ENCODE measurements at regions not wholly inside any gene's neighbourhood (a gene's known extent, or its start where the extent isn't known, plus 50 kb on each side); places are given as distances from the start of the nearest gene placed in this dataset.

GRCh38 chr3:164453714-164454113 lies 624.6 kb downstream of the SI start:
- no peak for TF ChIP-seq ZFP30 (CRISPR knock-in tag; IDR thresholded peaks at IDR 0.05)
- no peak for TF ChIP-seq ZC3H10 (CRISPR knock-in tag; IDR thresholded peaks at IDR 0.05)
- ATAC-seq = no peak

GRCh38 chr3:164452707-164453106 lies 625.6 kb downstream of the SI start:
- no peak for ATAC-seq
- TF ChIP-seq ZFP3 (CRISPR knock-in tag; IDR thresholded peaks at IDR 0.05) (no peak), GLIS3 (CRISPR knock-in tag; IDR thresholded peaks at IDR 0.05) (no peak), RARB (CRISPR knock-in tag; IDR thresholded peaks at IDR 0.05) (no peak), PPARA (CRISPR knock-in tag; IDR thresholded peaks at IDR 0.05; ENCODE audit: borderline replicate concordance) (no peak), SNAI2 (CRISPR knock-in tag; IDR thresholded peaks at IDR 0.05) (no peak), CREB5 (CRISPR knock-in tag; IDR thresholded peaks at IDR 0.05; ENCODE audit: low read depth) (no peak), ZC3H10 (CRISPR knock-in tag; IDR thresholded peaks at IDR 0.05) (no peak), ESRRG (CRISPR knock-in tag; IDR thresholded peaks at IDR 0.05) (no peak), TOX (CRISPR knock-in tag; IDR thresholded peaks at IDR 0.05; ENCODE audit: borderline replicate concordance) (no peak), ZFP30 (CRISPR knock-in tag; IDR thresholded peaks at IDR 0.05) (no peak), ZNF565 (CRISPR knock-in tag; conservative IDR thresholded peaks at IDR 0.05; ENCODE audit: low read depth) (no peak), ZNF8 (CRISPR knock-in tag; IDR thresholded peaks at IDR 0.05) (no peak), ARNTL (CRISPR knock-in tag; IDR thresholded peaks at IDR 0.05; ENCODE audit: borderline replicate concordance, low read depth) (no peak), POU6F1 (CRISPR knock-in tag; IDR thresholded peaks at IDR 0.05; ENCODE audit: borderline replicate concordance, low read depth) (no peak), ZNF70 (CRISPR knock-in tag; IDR thresholded peaks at IDR 0.05) (no peak), CSDC2 (CRISPR knock-in tag; IDR thresholded peaks at IDR 0.05) (no peak), BACH2 (CRISPR knock-in tag; IDR thresholded peaks at IDR 0.05; ENCODE audit: borderline replicate concordance) (no peak)
- TF ChIP-seq, protein P1, sequence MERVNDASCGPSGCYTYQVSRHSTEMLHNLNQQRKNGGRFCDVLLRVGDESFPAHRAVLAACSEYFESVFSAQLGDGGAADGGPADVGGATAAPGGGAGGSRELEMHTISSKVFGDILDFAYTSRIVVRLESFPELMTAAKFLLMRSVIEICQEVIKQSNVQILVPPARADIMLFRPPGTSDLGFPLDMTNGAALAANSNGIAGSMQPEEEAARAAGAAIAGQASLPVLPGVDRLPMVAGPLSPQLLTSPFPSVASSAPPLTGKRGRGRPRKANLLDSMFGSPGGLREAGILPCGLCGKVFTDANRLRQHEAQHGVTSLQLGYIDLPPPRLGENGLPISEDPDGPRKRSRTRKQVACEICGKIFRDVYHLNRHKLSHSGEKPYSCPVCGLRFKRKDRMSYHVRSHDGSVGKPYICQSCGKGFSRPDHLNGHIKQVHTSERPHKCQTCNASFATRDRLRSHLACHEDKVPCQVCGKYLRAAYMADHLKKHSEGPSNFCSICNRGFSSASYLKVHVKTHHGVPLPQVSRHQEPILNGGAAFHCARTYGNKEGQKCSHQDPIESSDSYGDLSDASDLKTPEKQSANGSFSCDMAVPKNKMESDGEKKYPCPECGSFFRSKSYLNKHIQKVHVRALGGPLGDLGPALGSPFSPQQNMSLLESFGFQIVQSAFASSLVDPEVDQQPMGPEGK (CRISPR knock-in tag; IDR thresholded peaks at IDR 0.05; ENCODE audit: borderline replicate concordance) = no peak
- TF ChIP-seq, protein P2, sequence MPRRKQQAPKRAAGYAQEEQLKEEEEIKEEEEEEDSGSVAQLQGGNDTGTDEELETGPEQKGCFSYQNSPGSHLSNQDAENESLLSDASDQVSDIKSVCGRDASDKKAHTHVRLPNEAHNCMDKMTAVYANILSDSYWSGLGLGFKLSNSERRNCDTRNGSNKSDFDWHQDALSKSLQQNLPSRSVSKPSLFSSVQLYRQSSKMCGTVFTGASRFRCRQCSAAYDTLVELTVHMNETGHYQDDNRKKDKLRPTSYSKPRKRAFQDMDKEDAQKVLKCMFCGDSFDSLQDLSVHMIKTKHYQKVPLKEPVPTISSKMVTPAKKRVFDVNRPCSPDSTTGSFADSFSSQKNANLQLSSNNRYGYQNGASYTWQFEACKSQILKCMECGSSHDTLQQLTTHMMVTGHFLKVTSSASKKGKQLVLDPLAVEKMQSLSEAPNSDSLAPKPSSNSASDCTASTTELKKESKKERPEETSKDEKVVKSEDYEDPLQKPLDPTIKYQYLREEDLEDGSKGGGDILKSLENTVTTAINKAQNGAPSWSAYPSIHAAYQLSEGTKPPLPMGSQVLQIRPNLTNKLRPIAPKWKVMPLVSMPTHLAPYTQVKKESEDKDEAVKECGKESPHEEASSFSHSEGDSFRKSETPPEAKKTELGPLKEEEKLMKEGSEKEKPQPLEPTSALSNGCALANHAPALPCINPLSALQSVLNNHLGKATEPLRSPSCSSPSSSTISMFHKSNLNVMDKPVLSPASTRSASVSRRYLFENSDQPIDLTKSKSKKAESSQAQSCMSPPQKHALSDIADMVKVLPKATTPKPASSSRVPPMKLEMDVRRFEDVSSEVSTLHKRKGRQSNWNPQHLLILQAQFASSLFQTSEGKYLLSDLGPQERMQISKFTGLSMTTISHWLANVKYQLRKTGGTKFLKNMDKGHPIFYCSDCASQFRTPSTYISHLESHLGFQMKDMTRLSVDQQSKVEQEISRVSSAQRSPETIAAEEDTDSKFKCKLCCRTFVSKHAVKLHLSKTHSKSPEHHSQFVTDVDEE (CRISPR knock-in tag; IDR thresholded peaks at IDR 0.05) = no peak
- TF ChIP-seq, protein P3, sequence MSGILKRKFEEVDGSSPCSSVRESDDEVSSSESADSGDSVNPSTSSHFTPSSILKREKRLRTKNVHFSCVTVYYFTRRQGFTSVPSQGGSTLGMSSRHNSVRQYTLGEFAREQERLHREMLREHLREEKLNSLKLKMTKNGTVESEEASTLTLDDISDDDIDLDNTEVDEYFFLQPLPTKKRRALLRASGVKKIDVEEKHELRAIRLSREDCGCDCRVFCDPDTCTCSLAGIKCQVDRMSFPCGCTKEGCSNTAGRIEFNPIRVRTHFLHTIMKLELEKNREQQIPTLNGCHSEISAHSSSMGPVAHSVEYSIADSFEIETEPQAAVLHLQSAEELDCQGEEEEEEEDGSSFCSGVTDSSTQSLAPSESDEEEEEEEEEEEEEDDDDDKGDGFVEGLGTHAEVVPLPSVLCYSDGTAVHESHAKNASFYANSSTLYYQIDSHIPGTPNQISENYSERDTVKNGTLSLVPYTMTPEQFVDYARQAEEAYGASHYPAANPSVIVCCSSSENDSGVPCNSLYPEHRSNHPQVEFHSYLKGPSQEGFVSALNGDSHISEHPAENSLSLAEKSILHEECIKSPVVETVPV (CRISPR knock-in tag; IDR thresholded peaks at IDR 0.05) = no peak

- ATAC-seq = no peak
- TF ChIP-seq, protein P2 (CRISPR knock-in tag; IDR thresholded peaks at IDR 0.05) = no peak
- no peak for TF ChIP-seq ZNF565 (CRISPR knock-in tag; conservative IDR thresholded peaks at IDR 0.05; ENCODE audit: low read depth)
- TF ChIP-seq, protein P1 (CRISPR knock-in tag; IDR thresholded peaks at IDR 0.05; ENCODE audit: borderline replicate concordance) = no peak
- TF ChIP-seq CREB5 (CRISPR knock-in tag; IDR thresholded peaks at IDR 0.05; ENCODE audit: low read depth) = no peak
These were observed 627.0 kb downstream of the SI start for GRCh38 chr3:164451072-164451910.
